ENCODE measurements at regions not wholly inside any gene's neighbourhood (a gene's known extent, or its start where the extent isn't known, plus 50 kb on each side); places are given as distances from the start of the nearest gene placed in this dataset.

DNA sequence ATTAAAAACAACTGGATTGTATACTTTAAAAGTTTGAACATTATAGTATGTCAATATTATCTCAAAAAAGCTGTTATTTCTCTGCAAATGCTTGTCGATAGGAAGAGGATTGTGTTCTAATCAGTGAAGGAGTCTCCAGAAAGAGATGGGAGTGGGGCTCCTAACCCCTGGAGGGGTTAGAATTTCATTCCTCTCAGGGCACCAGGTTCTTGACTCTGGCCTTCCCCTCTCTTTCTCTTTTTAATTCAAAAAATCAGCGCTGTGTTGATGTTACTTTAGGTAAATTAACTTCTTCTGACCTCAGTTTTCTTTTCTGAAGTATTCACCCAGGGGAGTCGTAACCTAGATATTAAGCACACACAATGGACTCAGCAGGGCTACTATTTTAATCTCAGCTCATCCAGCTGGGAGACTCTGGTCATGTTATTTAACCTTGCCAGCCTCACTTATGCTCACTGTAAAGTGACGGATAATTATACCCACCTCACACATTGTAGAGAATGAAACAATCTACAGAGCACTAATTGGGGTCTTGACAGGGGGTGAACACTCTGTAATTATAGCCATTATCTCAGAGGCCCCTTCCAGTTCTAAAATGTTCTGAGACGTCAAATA, 59.4 kb downstream of the GCC1 start:
- TF ChIP-seq CTCF (IDR thresholded peaks at IDR 0.05) (no peak), POLR2A (IDR thresholded peaks at IDR 0.05) (no peak)
